ENCODE measurements at regions not wholly inside any gene's neighbourhood (a gene's known extent, or its start where the extent isn't known, plus 50 kb on each side); places are given as distances from the start of the nearest gene placed in this dataset.

- no peak overlapping the region for H3K27ac Mint-ChIP-seq (ENCODE audit: unreplicated experiment)
- H3K36me3 Mint-ChIP-seq (ENCODE audit: unreplicated experiment): no peaks in the 10 kb centered on the region
- DNase-seq: no peak
- peaks cover 2% of the 10 kb centered on the region for H3K27me3 Mint-ChIP-seq (ENCODE audit: unreplicated experiment)
- no peak overlapping the region for H3K4me3 Mint-ChIP-seq (ENCODE audit: unreplicated experiment)
- H3K9me3 Mint-ChIP-seq (ENCODE audit: unreplicated experiment): no peaks in the 10 kb centered on the region
- no peak for TF ChIP-seq CTCF (IDR thresholded peaks at IDR 0.05; ENCODE audit: partially characterized antibody, unreplicated experiment)
- H3K4me1 Mint-ChIP-seq (ENCODE audit: low read depth, unreplicated experiment): no peaks in the 10 kb centered on the region
Measured at GRCh38 chr6:82832811-82833210, 232.8 kb downstream of the UBE3D start.

DNA sequence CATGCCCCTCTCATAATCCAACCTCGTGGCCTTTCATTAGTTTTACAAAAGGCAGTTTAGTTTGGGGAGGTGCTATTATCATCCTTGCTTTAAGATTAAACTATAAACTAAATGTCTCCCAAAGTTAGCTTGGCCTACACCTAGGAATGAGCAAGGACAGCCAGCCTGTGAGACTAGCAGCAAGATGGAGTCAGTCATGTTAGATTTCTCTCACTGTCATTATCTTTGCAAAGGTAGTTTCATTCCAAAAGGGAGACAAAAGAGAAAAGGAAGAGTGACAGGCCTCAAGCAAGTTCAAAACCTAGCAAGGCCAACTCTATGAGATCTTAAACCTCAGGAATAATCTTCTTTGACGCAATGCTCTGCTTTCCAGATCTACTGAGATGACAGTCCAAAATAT is 232.2 kb downstream of the UBE3D start:
- Mint-ChIP-seq H3K36me3 (ENCODE audit: unreplicated experiment) (no peaks in the 10 kb centered on the region), H3K4me3 (ENCODE audit: unreplicated experiment) (no peak overlapping the region), H3K9me3 (ENCODE audit: unreplicated experiment) (no peaks in the 10 kb centered on the region), H3K27me3 (ENCODE audit: unreplicated experiment) (peaks cover 2% of the 10 kb centered on the region), H3K27ac (ENCODE audit: unreplicated experiment) (no peak overlapping the region), H3K4me1 (ENCODE audit: low read depth, unreplicated experiment) (no peaks in the 10 kb centered on the region)
- DNase-seq: no peak
- TF ChIP-seq CTCF (IDR thresholded peaks at IDR 0.05; ENCODE audit: partially characterized antibody, unreplicated experiment): no peak

- DNase-seq: no peak
- H3K27me3 Mint-ChIP-seq (ENCODE audit: unreplicated experiment): peaks cover 2% of the 10 kb centered on the region
- H3K4me3 Mint-ChIP-seq (ENCODE audit: unreplicated experiment): no peak overlapping the region
- TF ChIP-seq CTCF (IDR thresholded peaks at IDR 0.05; ENCODE audit: partially characterized antibody, unreplicated experiment): no peak
- H3K9me3 Mint-ChIP-seq (ENCODE audit: unreplicated experiment): no peaks in the 10 kb centered on the region
- H3K36me3 Mint-ChIP-seq (ENCODE audit: unreplicated experiment): no peaks in the 10 kb centered on the region
- H3K4me1 Mint-ChIP-seq (ENCODE audit: low read depth, unreplicated experiment): no peaks in the 10 kb centered on the region
- no peak overlapping the region for H3K27ac Mint-ChIP-seq (ENCODE audit: unreplicated experiment)
Measured at GRCh38 chr6:82836022-82836575, 229.5 kb downstream of the UBE3D start.

DNA sequence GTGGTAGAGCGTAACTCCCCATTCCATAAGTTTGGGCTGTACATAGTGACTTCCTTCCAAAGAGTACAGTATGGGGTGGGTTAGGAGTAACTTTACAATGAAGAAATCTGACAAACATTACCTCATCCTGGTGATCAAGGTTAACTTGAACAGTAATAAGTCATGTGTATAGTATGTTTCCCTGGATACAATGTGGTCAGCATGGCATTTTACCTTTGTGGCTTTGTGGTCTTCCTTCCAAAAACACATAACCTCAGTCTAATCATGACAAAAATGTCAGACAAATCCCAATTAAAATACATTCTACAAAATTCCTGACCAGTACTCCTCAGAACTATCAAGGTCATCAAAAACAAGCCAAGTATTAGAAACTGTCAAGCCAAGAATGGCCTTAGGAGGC is 225.1 kb downstream of the UBE3D start:
- Mint-ChIP-seq H3K36me3 (ENCODE audit: unreplicated experiment) (no peaks in the 10 kb centered on the region), H3K4me3 (ENCODE audit: unreplicated experiment) (no peak overlapping the region), H3K4me1 (ENCODE audit: low read depth, unreplicated experiment) (no peaks in the 10 kb centered on the region), H3K27ac (ENCODE audit: unreplicated experiment) (no peak overlapping the region), H3K9me3 (ENCODE audit: unreplicated experiment) (no peaks in the 10 kb centered on the region), H3K27me3 (ENCODE audit: unreplicated experiment) (peaks cover 2% of the 10 kb centered on the region)
- no peak for TF ChIP-seq CTCF (IDR thresholded peaks at IDR 0.05; ENCODE audit: partially characterized antibody, unreplicated experiment)
- DNase-seq: no peak

- Mint-ChIP-seq H3K4me3 (ENCODE audit: unreplicated experiment) (no peak overlapping the region), H3K27ac (ENCODE audit: unreplicated experiment) (no peak overlapping the region), H3K4me1 (ENCODE audit: low read depth, unreplicated experiment) (no peaks in the 10 kb centered on the region), H3K9me3 (ENCODE audit: unreplicated experiment) (no peaks in the 10 kb centered on the region), H3K36me3 (ENCODE audit: unreplicated experiment) (no peaks in the 10 kb centered on the region), H3K27me3 (ENCODE audit: unreplicated experiment) (no peaks in the 10 kb centered on the region)
- no peak for DNase-seq
- no peak for TF ChIP-seq CTCF (IDR thresholded peaks at IDR 0.05; ENCODE audit: partially characterized antibody, unreplicated experiment)
Measured at GRCh38 chr6:82841309-82841708, 224.3 kb downstream of the UBE3D start.
